Pancreas (tissue), 10 donors: ENCODE measurements at regions not wholly inside any gene's neighbourhood (a gene's known extent, or its start where the extent isn't known, plus 50 kb on each side); places are given as distances from the start of the nearest gene placed in this dataset.

ENCODE experiments used
- ATAC-seq, 4 donors: fragments of 200-7000 bp; cut with Tn5 transposase; one replicate each; pipeline versions ENCODE4 v1.8.0 to v1.9.1; 2020; ENCODE audit warnings: mild to moderate bottlenecking in 4 of 4, moderate library complexity in 4 of 4
- DNase-seq, 6 donors: peaks; one replicate each; pipeline ENCODE4 v3.0.0-alpha.2; 2020
- FAIRE-seq: peaks from 2 replicates; lab custom pipeline; 2012; peaks lifted over from hg19 to GRCh38; lab: Jason Lieb, UNC
- H3K27ac ChIP-seq, 4 donors: fragments of 200-600 bp; sonication (generic); 1 replicate in 3 of 4; 2 replicates in 1 of 4; pipeline versions ENCODE4 v1.5.0 to v1.8.0; 2020
- H3K27me3 ChIP-seq, 4 donors: fragments of 200-600 bp; one replicate each; pipeline ENCODE4 v1.8.0; 2021
- H3K36me3 ChIP-seq, 3 donors: fragments of 200-600 bp; sonication (generic) in 1 of 3; one replicate each; pipeline versions ENCODE4 v1.5.0 to v1.8.0; 2020 to 2021
- H3K4me1 ChIP-seq, 3 donors: fragments of 200-600 bp; one replicate each; pipeline ENCODE4 v1.8.0; 2021
- H3K4me3 ChIP-seq, 4 donors: fragments of 200-600 bp; sonication (generic) in 2 of 4; one replicate each; pipeline versions ENCODE4 v1.5.0 to v1.8.0; 2020 to 2021
- H3K9me3 ChIP-seq, 4 donors: fragments of 200-600 bp; one replicate each; pipeline ENCODE4 v1.8.0; 2021
- WGBS, 2 donors: extraction: QIAGEN DNeasy Blood & Tissue Kit; methylation state at CpG; one replicate each; pipeline ENCODE4 v1.1.7; 2013; 5-methylcytosine and 5-hydroxymethylcytosine counted together
- intact Hi-C, 3 donors: fragments of 100-400 bp; cut with DNase I; formaldehyde crosslinking; loops; one replicate each; pipeline versions ENCODE4 v1.11.1 to v1.14.2; 2022
- TF ChIP-seq, protein P1 (sequence below), 4 donors: fragments of 200-600 bp; sonication (generic) in 3 of 4; IDR thresholded peaks; one replicate each; pipeline versions ENCODE4 v1.5.0 to v1.8.0; 2021; ENCODE audit warnings: antibody characterized with exemption in 4 of 4
- donor health status: healthy with polysubstance abuse.
- donor health status: DM: no; HTN: no; CAD: no; lungs with moderate emphysema.
- donor health status: DM: no; HTN: no; CAD: no.
- donor health status: control.
- donor health status: control.
- donor health status: Bipolar disorder and iron deficiency.
- donor health status: DM: yes; HTN: yes; CAD: no.
- donor health status: DM: no; HTN: no; CAD: no.
- donor health status: DM: no; HTN: no; CAD: no.
- donor health status: DM: yes; HTN: yes; CAD: no.

DNA sequence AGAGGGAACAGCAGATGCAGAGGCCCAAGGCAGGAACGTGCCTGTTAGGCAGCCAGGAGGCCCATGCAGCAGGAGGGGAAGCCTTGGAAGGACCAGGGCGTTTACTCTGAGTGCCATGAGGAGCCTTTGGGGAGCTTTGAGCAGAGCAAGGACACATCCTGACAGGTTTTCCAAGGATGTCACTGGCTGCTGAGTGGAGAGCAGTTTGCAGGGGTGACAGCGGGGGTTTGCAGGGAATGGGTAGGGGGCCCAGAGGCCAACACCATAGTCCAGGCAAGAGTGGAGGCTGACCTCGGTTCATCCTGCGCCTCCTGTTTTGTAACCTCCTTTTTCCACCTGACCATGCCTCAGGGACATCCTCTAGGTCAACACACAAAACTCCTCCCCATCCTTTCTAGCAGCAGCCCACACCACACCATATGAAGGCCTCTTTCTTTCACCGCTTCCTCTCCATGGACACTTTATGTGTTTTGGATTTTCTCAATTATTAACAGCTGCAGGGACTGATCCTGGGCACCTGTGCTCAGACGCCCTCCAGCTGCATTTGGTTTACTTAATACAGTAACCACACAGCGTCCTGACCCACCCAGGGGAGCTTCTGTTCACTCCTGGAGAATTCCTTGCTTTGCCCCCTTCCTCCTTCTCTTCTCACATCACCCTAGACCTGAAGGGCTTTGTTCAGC, 528.5 kb downstream of the MATN1 start:
- DNase-seq (no peak), ATAC-seq (no peak), FAIRE-seq (no peak)
- Histone ChIP-seq H3K4me1 (no peaks in the 10 kb centered on the region), H3K4me3 (no peak overlapping the region), H3K9me3 (no peaks in the 10 kb centered on the region), H3K27me3 (no peaks in the 10 kb centered on the region), H3K36me3 (no peaks in the 10 kb centered on the region), H3K27ac (no peak overlapping the region)
- TF ChIP-seq, protein P1, sequence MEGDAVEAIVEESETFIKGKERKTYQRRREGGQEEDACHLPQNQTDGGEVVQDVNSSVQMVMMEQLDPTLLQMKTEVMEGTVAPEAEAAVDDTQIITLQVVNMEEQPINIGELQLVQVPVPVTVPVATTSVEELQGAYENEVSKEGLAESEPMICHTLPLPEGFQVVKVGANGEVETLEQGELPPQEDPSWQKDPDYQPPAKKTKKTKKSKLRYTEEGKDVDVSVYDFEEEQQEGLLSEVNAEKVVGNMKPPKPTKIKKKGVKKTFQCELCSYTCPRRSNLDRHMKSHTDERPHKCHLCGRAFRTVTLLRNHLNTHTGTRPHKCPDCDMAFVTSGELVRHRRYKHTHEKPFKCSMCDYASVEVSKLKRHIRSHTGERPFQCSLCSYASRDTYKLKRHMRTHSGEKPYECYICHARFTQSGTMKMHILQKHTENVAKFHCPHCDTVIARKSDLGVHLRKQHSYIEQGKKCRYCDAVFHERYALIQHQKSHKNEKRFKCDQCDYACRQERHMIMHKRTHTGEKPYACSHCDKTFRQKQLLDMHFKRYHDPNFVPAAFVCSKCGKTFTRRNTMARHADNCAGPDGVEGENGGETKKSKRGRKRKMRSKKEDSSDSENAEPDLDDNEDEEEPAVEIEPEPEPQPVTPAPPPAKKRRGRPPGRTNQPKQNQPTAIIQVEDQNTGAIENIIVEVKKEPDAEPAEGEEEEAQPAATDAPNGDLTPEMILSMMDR (IDR thresholded peaks at IDR 0.05): no peak
- WGBS, 2 donors: 62 to 73% methylated on average over 8 of the region's 8 CpGs
- intact Hi-C loops: no loop called here

DNA sequence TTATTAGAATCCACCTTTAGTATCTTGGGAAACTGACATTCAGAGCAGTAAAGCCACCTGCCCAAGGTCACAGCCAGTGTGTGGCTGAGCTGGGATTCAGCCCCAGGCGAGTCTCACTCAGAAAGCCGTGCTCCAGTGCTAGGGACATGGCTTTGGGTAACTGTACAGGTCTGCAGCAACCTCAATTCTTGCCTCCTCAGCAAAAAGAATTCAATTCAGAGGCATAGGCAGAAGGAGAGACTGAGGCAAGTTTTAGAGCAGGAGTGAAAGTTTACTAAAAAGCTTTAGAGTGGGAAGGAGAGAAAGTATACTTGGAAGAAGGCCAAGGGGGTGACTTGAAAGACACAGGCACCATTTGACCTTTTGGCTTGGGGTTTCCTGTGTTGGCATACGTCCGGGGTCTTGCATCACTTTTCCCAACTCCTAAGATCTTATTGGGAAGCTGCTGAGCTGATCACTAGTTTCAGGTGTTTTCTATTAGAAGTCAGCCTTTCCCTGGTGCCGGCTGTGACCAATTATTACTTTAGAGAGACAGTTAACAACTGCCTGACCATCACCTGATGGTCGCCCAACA, 529.3 kb downstream of the MATN1 start:
- Histone ChIP-seq H3K4me3 (no peak overlapping the region), H3K36me3 (no peaks in the 10 kb centered on the region), H3K9me3 (no peaks in the 10 kb centered on the region), H3K4me1 (no peaks in the 10 kb centered on the region), H3K27me3 (no peaks in the 10 kb centered on the region), H3K27ac (no peak overlapping the region)
- DNase-seq (no peak), ATAC-seq (no peak), FAIRE-seq (no peak)
- TF ChIP-seq, protein P1 (IDR thresholded peaks at IDR 0.05): no peak
- 27% methylated on average over 6 of the region's 6 CpGs for WGBS, 2 donors
- intact Hi-C loops: no loop called here

DNA sequence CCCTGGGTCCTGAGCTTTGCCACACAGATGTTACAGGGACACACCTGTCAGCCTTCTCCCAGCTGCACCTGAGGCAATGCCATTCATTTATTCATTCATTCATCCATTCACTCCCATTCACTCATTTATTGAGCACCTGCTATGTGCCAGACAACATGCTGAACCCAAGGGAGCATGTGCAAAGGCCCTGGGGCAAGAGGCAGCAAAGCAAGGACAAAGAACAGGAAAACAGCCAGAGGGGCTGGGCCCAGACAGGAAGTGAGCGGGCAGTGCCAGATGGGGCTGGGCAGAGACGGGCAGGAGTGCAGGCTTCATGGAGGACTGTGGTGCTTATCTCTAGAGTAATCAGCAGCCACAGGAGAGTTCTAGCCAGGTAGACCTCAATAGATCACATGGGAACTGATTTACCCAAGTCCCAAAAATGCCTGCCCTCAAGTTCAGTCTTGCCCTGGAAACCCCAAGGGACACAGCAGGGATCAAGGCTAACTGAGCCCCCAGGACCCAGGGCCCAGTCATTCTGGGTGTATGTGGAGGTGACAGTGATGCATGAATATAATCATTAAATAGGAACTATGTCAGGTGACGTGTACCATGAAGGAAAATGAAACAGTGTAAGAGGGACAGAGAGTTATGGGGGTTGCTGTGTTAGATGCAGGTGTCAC, 530.3 kb downstream of the MATN1 start:
- TF ChIP-seq, protein P1 (IDR thresholded peaks at IDR 0.05): no peak
- no peaks in the 10 kb centered on the region for H3K9me3 ChIP-seq
- no peaks in the 10 kb centered on the region for H3K27me3 ChIP-seq
- no peak overlapping the region for H3K4me3 ChIP-seq
- ATAC-seq: no peak
- no peak overlapping the region for H3K27ac ChIP-seq
- no peak for DNase-seq
- intact Hi-C loops: no loop called here
- no peaks in the 10 kb centered on the region for H3K36me3 ChIP-seq
- 70 to 72% methylated on average over 3 of the region's 3 CpGs for WGBS, 2 donors
- no peaks in the 10 kb centered on the region for H3K4me1 ChIP-seq
- FAIRE-seq: no peak

DNA sequence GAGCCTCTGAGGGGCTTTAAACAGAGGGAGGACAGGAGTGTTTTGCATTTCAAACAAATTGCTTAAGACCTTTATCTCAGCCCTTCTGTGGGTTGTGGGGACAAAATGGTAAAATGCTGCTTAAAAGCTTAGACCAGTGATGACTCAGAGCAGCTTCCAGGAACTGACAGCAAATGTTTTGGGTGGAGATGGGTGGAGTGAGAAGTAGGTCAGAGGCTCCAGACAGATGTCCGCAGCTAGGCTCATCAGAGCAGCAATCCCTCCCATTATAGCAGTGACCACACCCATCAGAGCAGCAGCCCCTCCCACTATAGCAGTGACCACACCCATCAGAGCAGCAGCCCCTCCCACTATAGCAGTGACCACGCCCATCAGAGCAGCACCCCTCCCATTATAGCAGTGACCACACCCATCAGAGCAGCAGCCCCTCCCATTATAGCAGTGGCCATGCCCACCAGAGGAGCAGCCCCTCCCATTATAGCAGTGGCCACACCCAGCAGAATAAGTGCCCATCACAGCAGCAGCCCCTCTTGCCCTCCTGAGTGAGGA, 532.2 kb downstream of the MATN1 start:
- Histone ChIP-seq H3K4me3 (no peak overlapping the region), H3K27ac (no peak overlapping the region), H3K4me1 (no peaks in the 10 kb centered on the region), H3K36me3 (no peaks in the 10 kb centered on the region), H3K27me3 (no peaks in the 10 kb centered on the region), H3K9me3 (no peaks in the 10 kb centered on the region)
- TF ChIP-seq, protein P1 (IDR thresholded peaks at IDR 0.05): no peak
- ATAC-seq: peak in 3 of 4 donors; percentile 55 to 83 (median 67)
- 22 to 55% methylated on average over 2 of the region's 2 CpGs for WGBS, 2 donors
- no peak for DNase-seq
- intact Hi-C loops: no loop called here
- FAIRE-seq: no peak
